Hepatocyte (in vitro differentiated cells): ENCODE measurements at regions not wholly inside any gene's neighbourhood (a gene's known extent, or its start where the extent isn't known, plus 50 kb on each side); places are given as distances from the start of the nearest gene placed in this dataset.

ENCODE experiments used
- CTCF ChIP-seq: fragments of 200-600 bp; sonication (generic); IDR thresholded peaks from 2 replicates; pipeline ENCODE4 v1.5.1; 2016; ENCODE audit warnings: antibody characterized with exemption, mild to moderate bottlenecking; ENCODE audit not compliant: poor library complexity
- EZH2 ChIP-seq: fragments of 200-600 bp; sonication (generic); IDR thresholded peaks from 2 replicates; pipeline ENCODE4 v1.6.1; 2016; ENCODE audit warnings: antibody characterized with exemption, mild to moderate bottlenecking, borderline replicate concordance
- EZH2phosphoT487 ChIP-seq: fragments of 200-600 bp; sonication (generic); IDR thresholded peaks from one replicate; pipeline ENCODE4 v1.6.1; 2018; ENCODE audit warnings: antibody characterized with exemption, mild to moderate bottlenecking, low read depth, moderate library complexity; ENCODE audit not compliant: unreplicated experiment, severe bottlenecking

- TF ChIP-seq CTCF: no peak
- no peak for TF ChIP-seq EZH2
- no peak for TF ChIP-seq EZH2phosphoT487
Observed at GRCh38 chr7:42347616-42348015, 110.6 kb upstream of the GLI3 start.
